Left ventricle myocardium inferior (tissue), 1 donor: ENCODE measurements at regions not wholly inside any gene's neighbourhood (a gene's known extent, or its start where the extent isn't known, plus 50 kb on each side); places are given as distances from the start of the nearest gene placed in this dataset.

Experiments
- DNase-seq: peaks from one replicate; pipeline ENCODE4 v3.0.0-alpha.2; 2020
- H3K27ac ChIP-seq: fragments of 200-600 bp; replicated peaks from 2 replicates; pipeline ENCODE4 v1.8.0; 2021
- H3K27me3 ChIP-seq: fragments of 200-600 bp; 2 replicates; pipeline ENCODE4 v1.8.0; 2021; ENCODE audit warnings: low read depth
- H3K36me3 ChIP-seq: fragments of 200-600 bp; 2 replicates; pipeline ENCODE4 v1.8.0; 2021
- H3K4me1 ChIP-seq: fragments of 200-600 bp; 2 replicates; pipeline ENCODE4 v1.8.0; 2021
- H3K4me3 ChIP-seq: fragments of 200-600 bp; 2 replicates; pipeline ENCODE4 v1.8.0; 2021; ENCODE audit warnings: mild to moderate bottlenecking, moderate library complexity
- H3K9me3 ChIP-seq: fragments of 200-600 bp; replicated peaks from 2 replicates; pipeline ENCODE4 v1.8.0; 2021
- intact Hi-C: fragments of 100-400 bp; cut with micrococcal nuclease; formaldehyde crosslinking; loops from one replicate; pipeline ENCODE4 v1.11.0; 2022
- TF ChIP-seq, protein P1 (sequence below): fragments of 200-600 bp; IDR thresholded peaks from 2 replicates; pipeline ENCODE4 v1.8.0; 2021; ENCODE audit warnings: antibody characterized with exemption, mild to moderate bottlenecking, borderline replicate concordance
- donor health status: DM: no; HTN: yes; CAD: no; lungs with severe emphysema.

DNA sequence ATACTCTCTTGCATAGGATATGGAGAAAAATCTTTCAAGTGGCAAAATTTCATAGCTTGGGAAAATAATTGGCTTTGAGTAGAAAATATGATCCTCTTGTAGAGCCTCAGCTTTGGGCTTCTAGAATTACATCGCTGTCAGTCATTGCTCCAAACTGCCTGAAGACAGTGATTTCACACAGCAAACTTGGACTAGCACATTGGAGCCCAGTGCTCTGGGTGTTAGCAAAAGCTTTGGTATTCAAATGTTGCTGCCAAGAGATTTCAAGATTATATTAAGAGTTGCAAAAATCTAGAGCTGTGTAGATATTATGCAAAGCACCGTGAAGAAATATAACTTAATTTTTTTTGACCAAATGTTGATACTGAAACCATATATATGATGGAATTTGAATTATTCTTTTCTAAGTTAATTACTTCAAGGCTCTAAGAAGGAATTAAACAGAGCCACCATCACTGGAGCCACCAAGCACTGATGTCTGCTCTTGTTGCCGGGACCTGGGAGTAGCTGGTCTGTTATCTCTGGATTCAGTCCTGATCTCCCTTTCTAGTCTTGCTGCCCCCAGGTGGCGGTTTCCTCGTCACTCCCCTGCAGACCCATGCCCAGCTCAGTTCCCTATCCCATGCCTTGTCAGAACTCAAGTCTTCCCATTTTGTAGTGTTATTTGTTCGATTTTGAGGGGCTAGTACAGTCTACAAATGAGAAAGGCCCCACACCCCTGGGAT is 260.7 kb upstream of the SFRP2 start:
- TF ChIP-seq, protein P1, sequence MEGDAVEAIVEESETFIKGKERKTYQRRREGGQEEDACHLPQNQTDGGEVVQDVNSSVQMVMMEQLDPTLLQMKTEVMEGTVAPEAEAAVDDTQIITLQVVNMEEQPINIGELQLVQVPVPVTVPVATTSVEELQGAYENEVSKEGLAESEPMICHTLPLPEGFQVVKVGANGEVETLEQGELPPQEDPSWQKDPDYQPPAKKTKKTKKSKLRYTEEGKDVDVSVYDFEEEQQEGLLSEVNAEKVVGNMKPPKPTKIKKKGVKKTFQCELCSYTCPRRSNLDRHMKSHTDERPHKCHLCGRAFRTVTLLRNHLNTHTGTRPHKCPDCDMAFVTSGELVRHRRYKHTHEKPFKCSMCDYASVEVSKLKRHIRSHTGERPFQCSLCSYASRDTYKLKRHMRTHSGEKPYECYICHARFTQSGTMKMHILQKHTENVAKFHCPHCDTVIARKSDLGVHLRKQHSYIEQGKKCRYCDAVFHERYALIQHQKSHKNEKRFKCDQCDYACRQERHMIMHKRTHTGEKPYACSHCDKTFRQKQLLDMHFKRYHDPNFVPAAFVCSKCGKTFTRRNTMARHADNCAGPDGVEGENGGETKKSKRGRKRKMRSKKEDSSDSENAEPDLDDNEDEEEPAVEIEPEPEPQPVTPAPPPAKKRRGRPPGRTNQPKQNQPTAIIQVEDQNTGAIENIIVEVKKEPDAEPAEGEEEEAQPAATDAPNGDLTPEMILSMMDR, result no peak
- Histone ChIP-seq H3K36me3 (no peaks in the 10 kb centered on the region), H3K4me1 (no peaks in the 10 kb centered on the region), H3K27ac (no peak overlapping the region), H3K9me3 (peaks cover 36% of the 10 kb centered on the region), H3K4me3 (no peak overlapping the region), H3K27me3 (no peaks in the 10 kb centered on the region)
- intact Hi-C loops, result no loop called here
- no peak for DNase-seq

DNA sequence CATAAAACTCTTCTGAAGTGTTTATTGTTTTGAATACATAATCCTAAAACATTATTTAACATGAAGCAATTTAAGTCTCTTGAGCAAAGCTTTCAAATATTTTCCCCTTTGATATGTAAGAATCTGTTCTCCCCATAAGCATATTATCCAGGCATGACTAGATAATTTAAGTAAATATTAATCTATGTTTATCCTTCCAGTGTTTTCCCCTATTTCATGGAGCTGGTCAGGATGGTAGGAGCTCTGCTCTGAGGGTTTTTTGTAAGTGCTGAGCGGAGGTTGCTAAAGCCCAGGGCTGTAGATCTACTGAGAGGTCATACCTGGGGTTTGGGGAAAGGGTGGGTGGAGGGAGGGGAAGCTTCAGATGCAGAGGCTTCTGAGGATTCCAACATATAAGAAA is 258.9 kb upstream of the SFRP2 start:
- no peak overlapping the region for H3K27ac ChIP-seq
- intact Hi-C loops, result no loop called here
- TF ChIP-seq, protein P1, result no peak
- no peak overlapping the region for H3K4me3 ChIP-seq
- H3K36me3 ChIP-seq, result no peaks in the 10 kb centered on the region
- peaks cover 17% of the 10 kb centered on the region for H3K9me3 ChIP-seq
- no peaks in the 10 kb centered on the region for H3K4me1 ChIP-seq
- H3K27me3 ChIP-seq, result no peaks in the 10 kb centered on the region
- DNase-seq, result no peak

DNA sequence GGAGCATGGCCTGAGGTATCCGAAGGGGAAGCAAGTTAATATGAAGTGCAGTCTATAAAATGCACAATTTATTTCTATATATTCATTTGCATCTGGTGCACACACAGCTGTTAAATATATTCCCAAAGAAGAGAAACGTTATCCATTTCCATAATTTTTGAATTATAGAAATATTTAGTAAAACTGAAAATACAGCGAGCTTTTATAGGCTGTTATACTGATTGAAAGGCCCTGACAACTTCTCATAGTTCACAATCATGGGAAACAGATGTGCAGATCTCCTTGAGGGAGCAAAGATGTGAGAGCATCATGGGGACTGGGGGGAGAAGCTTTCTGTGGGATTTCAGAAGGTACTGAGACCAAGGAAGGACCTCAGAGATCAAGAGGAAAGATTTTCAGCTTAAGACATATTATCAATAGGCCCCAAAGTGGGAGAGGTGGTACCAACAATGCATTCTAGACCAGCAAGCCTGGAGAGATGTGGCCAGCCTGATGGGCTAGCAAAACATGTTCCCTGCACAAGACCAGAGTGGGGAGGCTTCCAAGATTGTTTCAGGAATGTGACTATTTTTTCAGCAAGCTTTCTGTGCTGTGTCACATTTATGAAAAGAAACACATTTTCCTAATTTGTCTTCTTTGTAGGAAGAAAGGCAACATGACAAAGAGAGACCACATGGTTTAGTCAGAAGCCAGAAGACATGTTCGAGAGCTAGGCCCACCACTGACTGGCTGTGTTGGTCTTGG is 256.0 kb upstream of the SFRP2 start:
- Histone ChIP-seq H3K27ac (no peak overlapping the region), H3K4me3 (no peak overlapping the region), H3K27me3 (no peaks in the 10 kb centered on the region), H3K9me3 (no peaks in the 10 kb centered on the region), H3K36me3 (no peaks in the 10 kb centered on the region), H3K4me1 (no peaks in the 10 kb centered on the region)
- TF ChIP-seq, protein P1, result no peak
- intact Hi-C loops, result no loop called here
- no peak for DNase-seq

DNA sequence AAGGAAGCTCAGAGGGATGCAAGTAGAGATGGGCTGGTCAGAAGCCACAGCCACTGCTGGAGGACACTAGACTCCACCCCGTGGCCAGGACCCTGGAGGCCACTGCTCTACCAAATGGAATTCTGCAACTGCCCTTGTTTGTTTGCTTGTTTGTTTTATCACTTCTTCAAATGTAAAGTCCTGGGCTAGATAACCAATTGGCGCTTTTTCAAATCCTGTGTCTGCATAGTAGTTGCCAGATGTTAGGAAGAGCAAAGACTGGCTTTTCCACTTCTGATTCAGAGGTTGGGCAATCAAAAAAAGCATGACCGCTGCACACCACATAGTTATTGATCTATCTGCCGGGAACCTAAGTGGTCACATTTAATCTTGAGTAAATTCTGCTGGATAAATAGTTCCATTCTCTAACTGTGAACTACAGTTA is 255.2 kb upstream of the SFRP2 start:
- H3K36me3 ChIP-seq, result no peaks in the 10 kb centered on the region
- TF ChIP-seq, protein P1, result no peak
- no peaks in the 10 kb centered on the region for H3K9me3 ChIP-seq
- H3K4me1 ChIP-seq, result no peaks in the 10 kb centered on the region
- H3K27me3 ChIP-seq, result no peaks in the 10 kb centered on the region
- intact Hi-C loops, result no loop called here
- no peak overlapping the region for H3K4me3 ChIP-seq
- no peak for DNase-seq
- no peak overlapping the region for H3K27ac ChIP-seq

DNA sequence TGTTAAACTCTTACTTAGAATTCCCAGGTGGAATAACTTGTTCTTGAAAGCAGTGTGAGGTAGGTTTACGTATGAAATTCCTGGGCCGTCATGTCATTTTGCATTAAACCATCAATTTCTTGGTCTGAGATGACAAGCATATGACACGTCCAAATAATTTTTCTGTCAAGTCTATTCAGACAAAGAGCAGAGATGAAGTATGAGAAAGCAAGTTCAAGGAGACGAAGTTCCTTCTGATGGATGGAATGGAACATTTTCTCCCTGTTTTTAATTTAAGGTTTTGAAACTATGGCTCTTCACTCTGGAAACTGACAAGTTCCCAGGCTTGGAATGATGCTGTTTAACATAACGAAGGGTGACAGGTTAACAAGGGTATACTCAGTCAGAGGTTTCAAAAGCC is 252.8 kb upstream of the SFRP2 start:
- H3K27ac ChIP-seq, result no peak overlapping the region
- no peak overlapping the region for H3K4me3 ChIP-seq
- H3K9me3 ChIP-seq, result no peaks in the 10 kb centered on the region
- no peak for DNase-seq
- intact Hi-C loops, result no loop called here
- peaks cover 4% of the 10 kb centered on the region for H3K27me3 ChIP-seq
- no peaks in the 10 kb centered on the region for H3K4me1 ChIP-seq
- TF ChIP-seq, protein P1, result no peak
- H3K36me3 ChIP-seq, result no peaks in the 10 kb centered on the region
